Stomach (tissue), 8 donors: ENCODE measurements at regions not wholly inside any gene's neighbourhood (a gene's known extent, or its start where the extent isn't known, plus 50 kb on each side); places are given as distances from the start of the nearest gene placed in this dataset.
A peak's percentile ranks its signal among the peaks of the same experiment; 100 is the strongest.

ENCODE experiments used
- DNase-seq, 2 donors: peaks; one replicate each; pipeline versions ENCODE4 v3.0.0 to v3.0.0-alpha.2; 2013 to 2019
- H3K27ac ChIP-seq, 5 donors: fragments of 200-600 bp in 4 of 5; sonication (generic) in 4 of 5; one replicate each; pipeline ENCODE4 v1.5.1; 2013 to 2019; ENCODE audit warnings: mild to moderate bottlenecking in 1 of 5, moderate library complexity in 1 of 5
- H3K27me3 ChIP-seq, 3 donors: fragments of 200-600 bp; sonication (generic); one replicate each; pipeline ENCODE4 v1.5.1; 2017 to 2019; ENCODE audit warnings: mixed run types in 1 of 3
- H3K36me3 ChIP-seq, 4 donors: fragments of 200-600 bp; sonication (generic); 1 replicate in 3 of 4; 2 replicates in 1 of 4; pipeline ENCODE4 v1.5.1; 2016 to 2019
- H3K4me1 ChIP-seq, 4 donors: fragments of 200-600 bp; sonication (generic); one replicate each; pipeline ENCODE4 v1.5.1; 2016 to 2019
- H3K4me3 ChIP-seq, 4 donors: fragments of 200-600 bp; sonication (generic) in 3 of 4; one replicate each; pipeline ENCODE4 v1.5.1; 2016 to 2019; ENCODE audit warnings: mild to moderate bottlenecking in 1 of 4
- H3K9me3 ChIP-seq, 4 donors: fragments of 200-600 bp; sonication (generic); one replicate each; pipeline ENCODE4 v1.5.1; 2016 to 2019
- CTCF ChIP-seq, 7 experiments: fragments of 450-650 bp in 4 of 7; fragments of 200-600 bp in 3 of 7; sonication (generic) in 3 of 7; IDR thresholded peaks; one replicate each; pipeline ENCODE4 v1.5.1; 2016 to 2019; ENCODE audit warnings: antibody characterized with exemption in 7 of 7, control low read depth in 2 of 7, mild to moderate bottlenecking in 1 of 7
- EP300 ChIP-seq: sonication (generic); formaldehyde crosslinking; IDR thresholded peaks from one replicate; pipeline ENCODE4 v1.6.1; 2017; ENCODE audit warnings: antibody characterized with exemption
- POLR2A ChIP-seq, 4 donors: fragments of 450-650 bp; IDR thresholded peaks; one replicate each; pipeline ENCODE4 v1.6.1; 2016; ENCODE audit warnings: antibody characterized with exemption in 4 of 4, control low read depth in 2 of 4, mild to moderate bottlenecking in 1 of 4, moderate library complexity in 1 of 4
- POLR2AphosphoS5 ChIP-seq, 3 donors: sonication (generic); formaldehyde crosslinking; IDR thresholded peaks; one replicate each; pipeline ENCODE4 v1.6.1; 2016; ENCODE audit warnings: antibody characterized with exemption in 3 of 3
- WGBS, 5 donors: extraction: QIAGEN DNeasy Blood & Tissue Kit in 3 of 5; methylation state at CpG; one replicate each; pipeline versions ENCODE4 v1.1.5 to v1.1.7; 2013 to 2018; 5-methylcytosine and 5-hydroxymethylcytosine counted together
- intact Hi-C: fragments of 100-400 bp; cut with DNase I; formaldehyde crosslinking; loops from one replicate; pipeline ENCODE4 v1.15.1; 2023; ENCODE audit warnings: low total_unique reads
- donor health status: healthy with polysubstance abuse.
- donor health status: Bipolar disorder and iron deficiency.
- donor health status: healthy.

- H3K27me3 ChIP-seq = no peaks in the 10 kb centered on the region
- H3K36me3 ChIP-seq = no peaks in the 10 kb centered on the region
- H3K4me3 ChIP-seq = no peak overlapping the region
- no peak for TF ChIP-seq POLR2A (IDR thresholded peaks at IDR 0.05)
- TF ChIP-seq EP300 = no peak
- no peak for TF ChIP-seq CTCF (IDR thresholded peaks at IDR 0.05)
- TF ChIP-seq POLR2AphosphoS5 (IDR thresholded peaks at IDR 0.05) = no peak
- H3K9me3 ChIP-seq = no peaks in the 10 kb centered on the region
- no peak overlapping the region for H3K27ac ChIP-seq
- WGBS, 5 donors = 94 to 100% (median 97%) methylated on average over 1 of the region's 1 CpG
- no peaks in the 10 kb centered on the region for H3K4me1 ChIP-seq
- DNase-seq = peak in 1 of 2 donors; percentile 45
- intact Hi-C loops = no loop called here
Measured at GRCh38 chr11:128187835-128188234, 399.5 kb downstream of the ETS1 start.

GRCh38 chr11:128187377-128187776 is 400.0 kb downstream of the ETS1 start:
- no peaks in the 10 kb centered on the region for H3K36me3 ChIP-seq
- H3K27me3 ChIP-seq = no peaks in the 10 kb centered on the region
- H3K4me1 ChIP-seq = no peaks in the 10 kb centered on the region
- DNase-seq = no peak
- TF ChIP-seq POLR2AphosphoS5 (IDR thresholded peaks at IDR 0.05) (no peak), CTCF (IDR thresholded peaks at IDR 0.05) (no peak), EP300 (no peak), POLR2A (IDR thresholded peaks at IDR 0.05) (no peak)
- H3K27ac ChIP-seq = no peak overlapping the region
- WGBS, 5 donors = 48 to 73% (median 70%) methylated on average over 4 of the region's 4 CpGs
- no peak overlapping the region for H3K4me3 ChIP-seq
- intact Hi-C loops = no loop called here
- H3K9me3 ChIP-seq = no peaks in the 10 kb centered on the region

- no peaks in the 10 kb centered on the region for H3K27me3 ChIP-seq
- H3K36me3 ChIP-seq = no peaks in the 10 kb centered on the region
- no peaks in the 10 kb centered on the region for H3K4me1 ChIP-seq
- H3K9me3 ChIP-seq = no peaks in the 10 kb centered on the region
- TF ChIP-seq EP300 (no peak), POLR2A (IDR thresholded peaks at IDR 0.05) (no peak), CTCF (IDR thresholded peaks at IDR 0.05) (no peak), POLR2AphosphoS5 (IDR thresholded peaks at IDR 0.05) (no peak)
- intact Hi-C loops = no loop called here
- 76 to 80% (median 78%) methylated on average over 7 of the region's 7 CpGs for WGBS, 5 donors
- no peak overlapping the region for H3K27ac ChIP-seq
- H3K4me3 ChIP-seq = no peak overlapping the region
- no peak for DNase-seq
Measured at GRCh38 chr11:128184981-128185380, 402.4 kb downstream of the ETS1 start.

- intact Hi-C loops = no loop called here
- Histone ChIP-seq H3K9me3 (no peaks in the 10 kb centered on the region), H3K27me3 (no peaks in the 10 kb centered on the region), H3K4me1 (no peaks in the 10 kb centered on the region), H3K4me3 (no peak overlapping the region), H3K36me3 (no peaks in the 10 kb centered on the region), H3K27ac (no peak overlapping the region)
- TF ChIP-seq POLR2A (IDR thresholded peaks at IDR 0.05) (no peak), POLR2AphosphoS5 (IDR thresholded peaks at IDR 0.05) (no peak), EP300 (no peak), CTCF (IDR thresholded peaks at IDR 0.05) (no peak)
- 75 to 86% (median 84%) methylated on average over 1 of the region's 1 CpG for WGBS, 5 donors
- DNase-seq = no peak
Measured at GRCh38 chr11:128182844-128183243, 404.5 kb downstream of the ETS1 start.
